Suprapubic skin (tissue), 4 donors: ENCODE measurements at regions not wholly inside any gene's neighbourhood (a gene's known extent, or its start where the extent isn't known, plus 50 kb on each side); places are given as distances from the start of the nearest gene placed in this dataset.
A peak's percentile ranks its signal among the peaks of the same experiment; 100 is the strongest.

Experiments used
- DNase-seq, 2 donors: peaks; one replicate each; pipeline ENCODE4 v3.0.0-alpha.2; 2019; ENCODE audit warnings: low spot score in 2 of 2
- H3K27ac ChIP-seq: fragments of 200-600 bp; sonication (generic); one replicate; pipeline ENCODE4 v1.5.1; 2019
- H3K27me3 ChIP-seq: fragments of 200-600 bp; sonication (generic); one replicate; pipeline ENCODE4 v1.5.1; 2019
- H3K36me3 ChIP-seq: fragments of 200-600 bp; sonication (generic); one replicate; pipeline ENCODE4 v1.5.1; 2019
- H3K4me1 ChIP-seq: fragments of 200-600 bp; sonication (generic); one replicate; pipeline ENCODE4 v1.5.1; 2019
- H3K4me3 ChIP-seq: fragments of 200-600 bp; sonication (generic); one replicate; pipeline ENCODE4 v1.5.1; 2019; ENCODE audit warnings: mild to moderate bottlenecking
- H3K9me3 ChIP-seq: fragments of 200-600 bp; sonication (generic); one replicate; pipeline ENCODE4 v1.5.1; 2019
- CTCF ChIP-seq, 2 donors: fragments of 200-600 bp in 1 of 2; fragments of 450-650 bp in 1 of 2; sonication (generic) in 1 of 2; IDR thresholded peaks; one replicate each; pipeline ENCODE4 v1.5.1; 2016 to 2019; ENCODE audit warnings: antibody characterized with exemption in 2 of 2, mild to moderate bottlenecking in 1 of 2, moderate library complexity in 1 of 2
- EP300 ChIP-seq: sonication (generic); formaldehyde crosslinking; IDR thresholded peaks from one replicate; pipeline ENCODE4 v1.6.1; 2017; ENCODE audit warnings: antibody characterized with exemption
- POLR2A ChIP-seq, 2 donors: fragments of 450-650 bp; IDR thresholded peaks; one replicate each; pipeline ENCODE4 v1.6.1; 2017; ENCODE audit warnings: antibody characterized with exemption in 2 of 2, mild to moderate bottlenecking in 2 of 2, moderate library complexity in 2 of 2
- POLR2AphosphoS5 ChIP-seq, 3 donors: sonication (generic); formaldehyde crosslinking; IDR thresholded peaks; one replicate each; pipeline ENCODE4 v1.6.1; 2017; ENCODE audit warnings: antibody characterized with exemption in 3 of 3
- WGBS: methylation state at CpG from one replicate; pipeline ENCODE4 v1.1.5; 2018; 5-methylcytosine and 5-hydroxymethylcytosine counted together

- TF ChIP-seq POLR2A (IDR thresholded peaks at IDR 0.05): no peak
- no peak for TF ChIP-seq CTCF (IDR thresholded peaks at IDR 0.05)
- TF ChIP-seq EP300: no peak
- TF ChIP-seq POLR2AphosphoS5 (IDR thresholded peaks at IDR 0.05): no peak
- Histone ChIP-seq H3K27ac (peak overlapping the region; percentile 59), H3K27me3 (no peaks in the 10 kb centered on the region), H3K36me3 (no peaks in the 10 kb centered on the region), H3K4me1 (peaks cover 61% of the 10 kb centered on the region), H3K9me3 (no peaks in the 10 kb centered on the region), H3K4me3 (no peak overlapping the region)
- WGBS: 59% methylated on average over 3 of the region's 3 CpGs
- DNase-seq: no peak
Observed at GRCh38 chr7:25665903-25666670, 437.8 kb upstream of the NPVF start.

- H3K9me3 ChIP-seq: no peaks in the 10 kb centered on the region
- no peak for DNase-seq
- no peak for TF ChIP-seq CTCF (IDR thresholded peaks at IDR 0.05)
- TF ChIP-seq POLR2A (IDR thresholded peaks at IDR 0.05): no peak
- no peak for TF ChIP-seq EP300
- no peak for TF ChIP-seq POLR2AphosphoS5 (IDR thresholded peaks at IDR 0.05)
- 85% methylated on average over 2 of the region's 2 CpGs for WGBS
- H3K27ac ChIP-seq: peak overlapping the region; percentile 59
- peaks cover 63% of the 10 kb centered on the region for H3K4me1 ChIP-seq
- H3K4me3 ChIP-seq: no peak overlapping the region
- H3K36me3 ChIP-seq: no peaks in the 10 kb centered on the region
- no peaks in the 10 kb centered on the region for H3K27me3 ChIP-seq
Observed at GRCh38 chr7:25666671-25667060, 438.4 kb upstream of the NPVF start.

- H3K4me3 ChIP-seq: no peak overlapping the region
- no peaks in the 10 kb centered on the region for H3K36me3 ChIP-seq
- H3K9me3 ChIP-seq: no peaks in the 10 kb centered on the region
- 63% methylated on average over 4 of the region's 4 CpGs for WGBS
- H3K4me1 ChIP-seq: peaks cover 48% of the 10 kb centered on the region
- peak overlapping the region; percentile 82 for H3K27ac ChIP-seq
- DNase-seq: no peak
- no peaks in the 10 kb centered on the region for H3K27me3 ChIP-seq
- no peak for TF ChIP-seq EP300
Observed at GRCh38 chr7:25669281-25669781, 441.0 kb upstream of the NPVF start.

- H3K27ac ChIP-seq: peak overlapping the region; percentile 82
- H3K4me1 ChIP-seq: peaks cover 39% of the 10 kb centered on the region
- no peaks in the 10 kb centered on the region for H3K9me3 ChIP-seq
- TF ChIP-seq POLR2A (IDR thresholded peaks at IDR 0.05) (no peak), POLR2AphosphoS5 (IDR thresholded peaks at IDR 0.05) (no peak), CTCF (IDR thresholded peaks at IDR 0.05) (no peak), EP300 (no peak)
- 28% methylated on average over 13 of the region's 13 CpGs for WGBS
- H3K4me3 ChIP-seq: no peak overlapping the region
- peak in 1 of 2 donors; percentile 69 for DNase-seq
- H3K27me3 ChIP-seq: no peaks in the 10 kb centered on the region
- no peaks in the 10 kb centered on the region for H3K36me3 ChIP-seq
Observed at GRCh38 chr7:25669961-25670841, 441.9 kb upstream of the NPVF start.

- Histone ChIP-seq H3K27me3 (no peaks in the 10 kb centered on the region), H3K36me3 (no peaks in the 10 kb centered on the region), H3K27ac (peak overlapping the region; percentile 82), H3K9me3 (no peaks in the 10 kb centered on the region), H3K4me3 (no peak overlapping the region), H3K4me1 (peaks cover 30% of the 10 kb centered on the region)
- no peak for DNase-seq
- TF ChIP-seq CTCF (IDR thresholded peaks at IDR 0.05) (no peak), EP300 (no peak), POLR2A (IDR thresholded peaks at IDR 0.05) (no peak), POLR2AphosphoS5 (IDR thresholded peaks at IDR 0.05) (no peak)
- WGBS: 59% methylated on average over 10 of the region's 10 CpGs
Observed at GRCh38 chr7:25671111-25671510, 442.8 kb upstream of the NPVF start.
